Mucosa of descending colon (tissue), 3 donors: ENCODE measurements at regions not wholly inside any gene's neighbourhood (a gene's known extent, or its start where the extent isn't known, plus 50 kb on each side); places are given as distances from the start of the nearest gene placed in this dataset.
"Not testable (repeated sequence)": the region's sequence is repeated elsewhere in the genome, so short reads cannot be mapped to it uniquely, and the experiment has no call there.

Experiments used
- ATAC-seq: fragments of 200-7000 bp; cut with Tn5 transposase; one replicate; pipeline ENCODE4 v1.9.1; 2020; ENCODE audit warnings: mild to moderate bottlenecking, moderate library complexity
- DNase-seq, 3 donors: peaks; one replicate each; pipeline ENCODE4 v3.0.0-alpha.2; 2020
- H3K36me3 ChIP-seq: fragments of 200-600 bp; one replicate; pipeline ENCODE4 v1.8.0; 2021; ENCODE audit warnings: low read depth, mild to moderate bottlenecking
- H3K4me1 ChIP-seq: fragments of 200-600 bp; one replicate; pipeline ENCODE4 v1.8.0; 2021; ENCODE audit warnings: low read depth, mild to moderate bottlenecking
- H3K4me3 ChIP-seq: fragments of 200-600 bp; one replicate; pipeline ENCODE4 v1.8.0; 2021; ENCODE audit warnings: mild to moderate bottlenecking
- H3K9me3 ChIP-seq: fragments of 200-600 bp; one replicate; pipeline ENCODE4 v1.8.0; 2021; ENCODE audit warnings: mild to moderate bottlenecking
- CTCF ChIP-seq: fragments of 200-600 bp; IDR thresholded peaks from one replicate; pipeline ENCODE4 v1.8.0; 2022; ENCODE audit warnings: antibody characterized with exemption, mild to moderate bottlenecking
- intact Hi-C, 2 donors: fragments of 100-400 bp; cut with DNase I in 1 of 2; cut with micrococcal nuclease in 1 of 2; formaldehyde crosslinking; loops; one replicate each; pipeline versions ENCODE4 v1.11.0 to v1.11.1; 2022; cut with DNase I, micrococcal nuclease
- donor health status: DM: no; HTN: no; CAD: no; lungs with moderate emphysema.
- donor health status: DM: no; HTN: no; CAD: no.
- donor health status: DM: no; HTN: yes; CAD: no.

- no peak overlapping the region for H3K4me3 ChIP-seq
- H3K9me3 ChIP-seq, result no peaks in the 10 kb centered on the region
- intact Hi-C loops, result no loop called here
- no peak for TF ChIP-seq CTCF
- ATAC-seq (peak; percentile 62), DNase-seq (peak in 1 of 3 donors; percentile 63)
- no peaks in the 10 kb centered on the region for H3K4me1 ChIP-seq
- no peaks in the 10 kb centered on the region for H3K36me3 ChIP-seq
These were observed 82.9 kb downstream of the LAS1L start for GRCh38 chrX:65451663-65452062.

GRCh38 chrX:65420154-65420553 is 114.4 kb downstream of the LAS1L start:
- TF ChIP-seq CTCF, result no peak

GRCh38 chrX:65407662-65408061 is 126.9 kb downstream of the LAS1L start:
- DNase-seq, H3K36me3 ChIP-seq, intact Hi-C loops, H3K4me3 ChIP-seq, H3K4me1 ChIP-seq, H3K9me3 ChIP-seq: not testable (repeated sequence)
- ATAC-seq, result peak; percentile 24

More at GRCh38 chrX:65420154-65420553, 114.4 kb downstream of the LAS1L start:
- Histone ChIP-seq H3K4me3 (no peak overlapping the region), H3K4me1 (no peaks in the 10 kb centered on the region), H3K36me3 (no peaks in the 10 kb centered on the region), H3K9me3 (no peaks in the 10 kb centered on the region)
- intact Hi-C loops, result no loop called here
- DNase-seq (no peak), ATAC-seq (no peak)

- Histone ChIP-seq H3K4me1 (no peaks in the 10 kb centered on the region), H3K9me3 (no peaks in the 10 kb centered on the region), H3K36me3 (no peaks in the 10 kb centered on the region), H3K4me3 (no peak overlapping the region)
- intact Hi-C loops, result no loop called here
- no peak for TF ChIP-seq CTCF
- peak in 2 of 3 donors; percentile 1 to 28 for DNase-seq
- peak; percentile 82 for ATAC-seq
These were observed 127.4 kb downstream of the LAS1L start for GRCh38 chrX:65407157-65407626.

- no peak for TF ChIP-seq CTCF
- Histone ChIP-seq H3K4me1 (no peaks in the 10 kb centered on the region), H3K4me3 (no peak overlapping the region), H3K9me3 (no peaks in the 10 kb centered on the region), H3K36me3 (no peaks in the 10 kb centered on the region)
- ATAC-seq, result peak; percentile 55
- intact Hi-C loops, result no loop called here
- peak in 2 of 3 donors; percentile 1 to 32 for DNase-seq
These were observed 128.1 kb downstream of the LAS1L start for GRCh38 chrX:65406532-65406931.

- DNase-seq (no peak), ATAC-seq (no peak)
- intact Hi-C loops, result no loop called here
- Histone ChIP-seq H3K4me1 (no peaks in the 10 kb centered on the region), H3K9me3 (peaks cover 5% of the 10 kb centered on the region), H3K4me3 (no peak overlapping the region), H3K36me3 (no peaks in the 10 kb centered on the region)
- TF ChIP-seq CTCF, result no peak
These were observed 142.3 kb downstream of the LAS1L start for GRCh38 chrX:65392284-65392683.

- H3K4me3 ChIP-seq, H3K9me3 ChIP-seq, ATAC-seq, H3K36me3 ChIP-seq, H3K4me1 ChIP-seq, intact Hi-C loops: not testable (repeated sequence)
- DNase-seq, result peak in 1 of 3 donors; percentile 22
These were observed 145.5 kb downstream of the LAS1L start for GRCh38 chrX:65389120-65389519.
